BLaER1 treated with 17β-estradiol and CSF1 and Interleukin-3, amounts not matched to agents 10 nM and 100 nM (cell line): ENCODE measurements at regions not wholly inside any gene's neighbourhood (a gene's known extent, or its start where the extent isn't known, plus 50 kb on each side); places are given as distances from the start of the nearest gene placed in this dataset.

ENCODE experiments used
- H3K27ac ChIP-seq, 11 experiments: shearing (Covaris generic); formaldehyde crosslinking; 2 replicates each; pipeline ENCODE4 v1.8.1; 2022
- H3K27me3 ChIP-seq, 11 experiments: shearing (Covaris generic); formaldehyde crosslinking; 2 replicates each; pipeline ENCODE4 v1.8.1; 2022
- H3K36me3 ChIP-seq, 11 experiments: shearing (Covaris generic); formaldehyde crosslinking; 2 replicates each; pipeline ENCODE4 v1.8.1; 2022
- H3K4me1 ChIP-seq, 10 experiments: shearing (Covaris generic); formaldehyde crosslinking; 2 replicates each; pipeline ENCODE4 v1.8.1; 2022
- H3K4me2 ChIP-seq, 11 experiments: shearing (Covaris generic); formaldehyde crosslinking; 2 replicates each; pipeline ENCODE4 v1.8.1; 2022
- H3K4me3 ChIP-seq, 10 experiments: shearing (Covaris generic); formaldehyde crosslinking; 2 replicates each; pipeline ENCODE4 v1.8.1; 2022
- H3K9ac ChIP-seq, 11 experiments: shearing (Covaris generic); formaldehyde crosslinking; 2 replicates each; pipeline ENCODE4 v1.8.1; 2022
- H3K9me3 ChIP-seq, 11 experiments: shearing (Covaris generic); formaldehyde crosslinking; replicated peaks in 1 of 11; 2 replicates each; pipeline ENCODE4 v1.8.1; 2022
- H4K20me1 ChIP-seq, 11 experiments: shearing (Covaris generic); formaldehyde crosslinking; 2 replicates each; pipeline ENCODE4 v1.8.1; 2022
- Cebpa-rat ChIP-seq, 11 experiments: shearing (Covaris generic); IDR thresholded peaks; 2 replicates each; pipeline ENCODE4 v1.8.1; 2022

DNA sequence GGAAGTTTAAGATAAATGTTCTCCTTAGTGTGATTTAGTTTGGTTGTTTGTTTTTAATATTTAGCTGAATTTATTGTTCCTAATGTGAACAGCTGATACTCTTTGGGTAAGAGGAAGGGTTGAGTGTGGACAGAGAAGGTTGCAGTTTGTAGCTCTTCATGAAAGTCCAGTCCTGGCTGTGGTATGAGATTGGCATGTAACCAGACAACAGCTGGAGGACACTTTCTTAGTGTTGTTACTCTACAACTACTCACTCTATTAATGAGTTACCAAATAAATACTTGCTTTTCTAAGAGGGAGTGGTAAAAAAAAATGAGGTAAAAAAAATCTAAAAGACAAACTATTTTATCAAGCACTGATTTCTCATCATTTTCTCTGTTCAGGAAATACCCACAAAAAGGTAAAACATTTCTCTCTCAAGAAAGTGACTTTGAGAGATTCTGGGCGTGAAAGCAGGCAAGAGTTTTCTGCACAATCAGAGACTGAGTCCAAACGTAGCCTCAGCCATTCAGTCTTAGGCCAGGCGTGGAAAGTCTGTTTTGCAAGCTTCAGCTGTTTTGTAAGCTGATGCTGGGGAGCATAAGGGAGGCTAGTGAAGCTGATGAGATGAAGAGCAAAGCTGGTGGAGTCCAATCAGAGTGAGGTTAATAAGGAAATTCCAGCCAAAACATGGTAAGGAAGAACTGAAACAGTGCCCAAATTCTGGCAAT lies 138.5 kb upstream of the ARPP21 start:
- Histone ChIP-seq H3K4me2 (no peak overlapping the region), H3K27ac (no peak overlapping the region), H3K4me1 (peaks cover 0 to 15% (median 10%) of the 10 kb centered on the region in 10 experiments; a peak in 18 of 20 replicates), H3K4me3 (no peak overlapping the region), H3K27me3 (no peaks in the 10 kb centered on the region), H3K9ac (no peak overlapping the region), H4K20me1 (no peaks in the 10 kb centered on the region), H3K36me3 (no peaks in the 10 kb centered on the region), H3K9me3 (no peaks in the 10 kb centered on the region)
- no peak for TF ChIP-seq Cebpa-rat (IDR thresholded peaks at IDR 0.05)

DNA sequence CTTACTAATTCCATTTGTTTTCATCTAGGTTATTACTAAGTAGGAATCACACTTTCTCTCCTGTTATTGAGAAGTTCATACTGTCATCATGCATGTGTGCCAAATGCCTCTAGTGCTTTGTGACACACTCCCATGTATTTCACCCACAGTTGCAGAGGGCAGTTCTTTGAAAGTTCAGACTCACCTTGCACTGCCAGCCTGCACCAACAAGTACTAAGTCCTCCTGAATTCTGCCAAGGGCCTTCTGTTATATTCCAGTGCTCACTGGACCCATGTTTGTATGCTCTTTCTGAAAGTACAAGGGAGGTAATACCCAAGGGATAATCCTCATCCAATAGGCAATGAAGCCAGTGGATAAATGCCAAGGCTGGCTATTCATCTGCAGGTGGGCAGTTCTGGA lies 136.6 kb upstream of the ARPP21 start:
- H3K4me2 ChIP-seq, result no peak overlapping the region
- no peaks in the 10 kb centered on the region for H3K27me3 ChIP-seq
- H4K20me1 ChIP-seq, result no peaks in the 10 kb centered on the region
- H3K27ac ChIP-seq, result no peak overlapping the region
- H3K4me1 ChIP-seq, result peaks cover 0 to 16% (median 10%) of the 10 kb centered on the region in 10 experiments; a peak in 18 of 20 replicates
- 0 out of 22 replicates have a peak, but pooled peaks cover 0 to 2% (median 0%) of the 10 kb centered on the region in 11 experiments for H3K9me3 ChIP-seq
- no peak overlapping the region for H3K4me3 ChIP-seq
- TF ChIP-seq Cebpa-rat (IDR thresholded peaks at IDR 0.05), result no peak
- H3K36me3 ChIP-seq, result no peaks in the 10 kb centered on the region
- no peak overlapping the region for H3K9ac ChIP-seq

DNA sequence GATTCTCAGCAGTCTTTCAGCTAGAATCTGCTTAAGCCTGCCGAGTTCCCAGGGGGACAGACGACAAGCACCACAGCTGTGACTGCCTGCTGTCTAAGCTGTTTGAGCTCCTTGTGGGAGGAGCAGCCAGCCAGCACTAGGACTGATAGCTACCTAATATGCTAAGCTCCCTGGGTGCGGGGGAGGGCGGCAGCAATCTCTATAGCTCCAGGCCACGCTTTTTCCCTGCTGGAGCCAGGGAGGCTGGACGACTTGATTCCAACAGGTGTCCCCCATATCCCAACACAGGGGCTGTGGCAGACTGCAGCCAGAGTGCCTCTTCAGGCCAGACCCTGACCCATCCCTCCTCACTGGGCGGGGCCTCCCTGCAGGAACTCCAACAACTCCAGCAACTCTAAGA lies 134.1 kb upstream of the ARPP21 start:
- peaks cover 0 to 16% (median 10%) of the 10 kb centered on the region in 10 experiments; a peak in 18 of 20 replicates for H3K4me1 ChIP-seq
- 0 out of 22 replicates have a peak, but pooled peaks cover 0 to 4% (median 0%) of the 10 kb centered on the region in 11 experiments for H3K9me3 ChIP-seq
- H4K20me1 ChIP-seq, result no peaks in the 10 kb centered on the region
- peak overlapping the region in 2 of 11 experiments; percentile 16 to 39; a peak in 1 of 22 replicates for H3K9ac ChIP-seq
- H3K4me3 ChIP-seq, result peak overlapping the region in 1 of 10 experiments; percentile 44; a peak in 1 of 20 replicates
- no peak for TF ChIP-seq Cebpa-rat (IDR thresholded peaks at IDR 0.05)
- H3K27me3 ChIP-seq, result no peaks in the 10 kb centered on the region
- no peaks in the 10 kb centered on the region for H3K36me3 ChIP-seq
- no peak overlapping the region for H3K27ac ChIP-seq
- H3K4me2 ChIP-seq, result peak overlapping the region; percentile 34 to 83 (median 67); a peak in 21 of 22 replicates

DNA sequence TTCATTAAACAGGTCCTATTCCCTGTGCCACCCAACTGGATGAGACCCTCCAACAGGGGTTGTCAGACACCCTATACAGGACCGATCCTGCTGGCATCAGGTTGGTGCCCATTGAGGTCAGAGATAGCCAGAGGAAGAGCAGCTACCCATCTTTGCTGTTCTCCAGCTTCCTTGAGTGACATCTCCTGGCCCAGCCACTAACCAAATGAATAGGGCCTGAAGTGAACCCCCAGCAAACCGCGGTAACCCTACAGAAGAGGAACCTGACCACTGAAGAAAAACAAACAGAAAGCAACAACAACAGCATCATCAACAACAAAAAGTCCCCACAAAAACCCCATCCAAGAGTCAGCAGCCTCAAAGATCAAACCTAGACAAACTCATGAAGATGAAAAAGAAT lies 133.6 kb upstream of the ARPP21 start:
- no peak for TF ChIP-seq Cebpa-rat (IDR thresholded peaks at IDR 0.05)
- Histone ChIP-seq H3K27ac (no peak overlapping the region), H4K20me1 (no peaks in the 10 kb centered on the region), H3K9ac (no peak overlapping the region), H3K27me3 (no peaks in the 10 kb centered on the region), H3K4me3 (no peak overlapping the region; a peak in 1 of 20 replicates), H3K9me3 (0 out of 22 replicates have a peak, but pooled peaks cover 0 to 4% (median 0%) of the 10 kb centered on the region in 11 experiments), H3K4me2 (peak overlapping the region in 10 of 11 experiments; percentile 34 to 83 (median 67); a peak in 19 of 22 replicates), H3K36me3 (no peaks in the 10 kb centered on the region), H3K4me1 (peaks cover 0 to 16% (median 10%) of the 10 kb centered on the region in 10 experiments; a peak in 18 of 20 replicates)

DNA sequence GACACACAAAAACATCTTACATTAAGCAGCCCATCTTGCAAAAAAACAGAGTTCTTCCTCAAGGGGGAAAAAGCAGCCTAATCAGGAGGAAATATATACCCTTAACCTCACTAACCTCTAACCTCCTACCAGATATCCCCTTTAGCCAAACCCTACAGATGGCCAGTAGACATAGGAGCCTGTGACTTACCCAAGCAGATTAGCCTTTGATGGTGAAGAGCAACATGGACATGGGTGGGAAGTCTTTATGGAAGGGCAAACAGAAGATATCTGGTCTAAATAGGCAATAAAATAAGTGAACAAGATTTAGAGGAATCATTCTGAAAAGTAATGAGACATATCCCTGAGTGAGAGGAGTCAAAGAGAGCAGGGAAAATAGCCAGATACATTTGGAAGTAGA lies 119.4 kb upstream of the ARPP21 start:
- Histone ChIP-seq H3K36me3 (no peaks in the 10 kb centered on the region), H4K20me1 (no peaks in the 10 kb centered on the region), H3K27ac (no peak overlapping the region), H3K4me2 (peak overlapping the region in 1 of 11 experiments; percentile 30; a peak in 2 of 22 replicates), H3K9me3 (no peaks in the 10 kb centered on the region), H3K4me3 (no peak overlapping the region), H3K9ac (no peak overlapping the region), H3K27me3 (no peaks in the 10 kb centered on the region), H3K4me1 (peaks cover 0 to 18% (median 0%) of the 10 kb centered on the region in 10 experiments; a peak in 4 of 20 replicates)
- TF ChIP-seq Cebpa-rat (IDR thresholded peaks at IDR 0.05), result no peak

DNA sequence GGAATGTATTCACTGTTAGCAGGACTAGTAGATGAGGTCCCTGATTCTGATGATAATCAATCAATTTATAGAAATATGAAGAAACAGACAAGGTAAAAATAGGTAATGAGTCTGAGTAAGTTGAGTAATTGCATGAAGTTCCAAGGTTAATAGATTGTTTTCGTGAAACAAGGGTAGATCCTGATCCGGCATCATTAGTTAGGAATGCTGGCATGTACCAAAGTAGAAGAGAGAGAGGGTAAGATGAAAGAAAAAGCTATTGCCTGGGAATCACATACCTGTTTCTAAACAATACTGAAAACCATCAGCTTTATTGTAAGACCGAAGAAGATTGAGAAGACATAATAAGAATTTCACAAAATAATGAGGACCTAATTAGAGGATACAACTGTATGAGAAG lies 118.1 kb upstream of the ARPP21 start:
- no peaks in the 10 kb centered on the region for H3K27me3 ChIP-seq
- H4K20me1 ChIP-seq, result no peaks in the 10 kb centered on the region
- no peak overlapping the region for H3K27ac ChIP-seq
- no peak for TF ChIP-seq Cebpa-rat (IDR thresholded peaks at IDR 0.05)
- no peak overlapping the region for H3K4me2 ChIP-seq
- no peak overlapping the region for H3K4me3 ChIP-seq
- no peak overlapping the region for H3K9ac ChIP-seq
- no peaks in the 10 kb centered on the region for H3K36me3 ChIP-seq
- H3K9me3 ChIP-seq, result no peaks in the 10 kb centered on the region
- peaks cover 0 to 18% (median 0%) of the 10 kb centered on the region in 10 experiments; a peak in 4 of 20 replicates for H3K4me1 ChIP-seq

DNA sequence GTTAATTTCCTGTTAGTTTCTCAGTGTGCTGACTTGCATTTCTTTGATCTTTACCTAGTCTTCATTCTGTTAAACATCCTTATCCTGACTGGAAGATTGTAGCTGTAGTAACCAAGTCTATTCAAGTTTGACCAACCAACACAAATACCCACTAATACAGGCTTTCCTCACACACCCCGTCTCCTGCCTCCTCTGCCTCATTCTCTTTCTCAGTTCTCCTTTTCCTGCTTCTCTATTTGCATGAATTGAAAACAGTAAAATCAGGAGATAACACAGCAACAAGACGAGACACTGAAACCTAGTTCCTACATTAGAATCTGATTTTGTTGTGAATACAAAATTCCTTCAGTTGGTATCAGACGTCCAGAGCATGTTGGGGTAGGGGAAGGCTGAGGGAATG lies 116.9 kb upstream of the ARPP21 start:
- H3K4me2 ChIP-seq, result peak overlapping the region in 2 of 11 experiments; percentile 30 to 38; a peak in 1 of 22 replicates
- H3K27me3 ChIP-seq, result no peaks in the 10 kb centered on the region
- H3K36me3 ChIP-seq, result no peaks in the 10 kb centered on the region
- H4K20me1 ChIP-seq, result no peaks in the 10 kb centered on the region
- peaks cover 0 to 18% (median 0%) of the 10 kb centered on the region in 10 experiments; a peak in 4 of 20 replicates for H3K4me1 ChIP-seq
- H3K9ac ChIP-seq, result no peak overlapping the region
- no peak for TF ChIP-seq Cebpa-rat (IDR thresholded peaks at IDR 0.05)
- no peaks in the 10 kb centered on the region for H3K9me3 ChIP-seq
- no peak overlapping the region for H3K27ac ChIP-seq
- H3K4me3 ChIP-seq, result no peak overlapping the region

DNA sequence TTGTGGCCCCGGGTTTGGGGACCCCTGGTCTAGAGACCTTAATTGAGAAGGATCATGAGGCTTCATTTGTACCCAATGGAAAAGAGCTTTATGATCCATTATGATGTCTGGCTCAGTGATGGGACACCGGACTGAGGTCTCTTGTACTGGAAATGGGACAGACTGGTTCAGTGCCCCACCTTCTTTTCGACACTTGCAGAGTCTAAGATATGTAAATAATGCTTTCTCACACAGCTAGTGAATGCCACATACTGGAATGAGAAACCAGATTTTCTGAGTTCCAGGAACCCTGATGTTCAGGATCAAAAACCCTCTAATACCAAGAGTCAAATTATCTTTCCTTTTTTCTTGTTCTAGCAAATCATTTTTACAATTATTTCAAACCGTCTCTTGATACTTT lies 116.3 kb upstream of the ARPP21 start:
- Histone ChIP-seq H3K27ac (no peak overlapping the region), H3K9ac (no peak overlapping the region), H3K36me3 (no peaks in the 10 kb centered on the region), H4K20me1 (no peaks in the 10 kb centered on the region), H3K4me2 (0 out of 22 replicates have a peak overlapping the region, but pooled peaks of 1 of the 11 experiments have one; percentile 38), H3K27me3 (no peaks in the 10 kb centered on the region), H3K4me1 (peaks cover 0 to 18% (median 0%) of the 10 kb centered on the region in 10 experiments; a peak in 4 of 20 replicates), H3K4me3 (no peak overlapping the region), H3K9me3 (no peaks in the 10 kb centered on the region)
- TF ChIP-seq Cebpa-rat (IDR thresholded peaks at IDR 0.05), result no peak

DNA sequence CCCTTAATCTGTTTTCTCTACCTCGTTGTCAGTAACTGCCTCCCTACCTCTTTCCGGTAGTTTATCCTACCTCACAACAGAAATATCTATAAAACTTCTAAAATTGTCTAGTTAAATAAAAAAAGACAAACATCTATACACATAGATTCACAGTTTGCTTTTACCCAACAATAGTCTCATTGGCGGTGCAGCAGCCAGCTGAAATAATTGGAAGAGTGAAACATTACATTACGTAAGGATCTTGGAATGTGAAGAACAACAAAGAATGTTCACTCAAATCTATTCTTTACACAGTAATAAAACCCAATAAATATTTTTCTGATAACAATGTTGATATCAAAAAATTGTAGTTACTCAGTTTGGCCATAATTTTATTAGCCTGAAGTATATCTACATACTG lies 115.5 kb upstream of the ARPP21 start:
- TF ChIP-seq Cebpa-rat (IDR thresholded peaks at IDR 0.05), result no peak
- Histone ChIP-seq H4K20me1 (no peaks in the 10 kb centered on the region), H3K4me2 (no peak overlapping the region), H3K27me3 (no peaks in the 10 kb centered on the region), H3K27ac (no peak overlapping the region), H3K36me3 (no peaks in the 10 kb centered on the region), H3K4me1 (peaks cover 0 to 18% (median 0%) of the 10 kb centered on the region in 10 experiments; a peak in 4 of 20 replicates), H3K9ac (no peak overlapping the region), H3K4me3 (no peak overlapping the region), H3K9me3 (no peaks in the 10 kb centered on the region)
